ENCODE measurements at regions not wholly inside any gene's neighbourhood (a gene's known extent, or its start where the extent isn't known, plus 50 kb on each side); places are given as distances from the start of the nearest gene placed in this dataset.

- TF ChIP-seq CTCF (conservative IDR thresholded peaks at IDR 0.05; ENCODE audit: low read depth, low read length) (no peak), EZH2 (IDR thresholded peaks at IDR 0.05; ENCODE audit: borderline replicate concordance, low read depth, low read length, poor library complexity, severe bottlenecking) (no peak)
These were observed 128.1 kb downstream of the CTTN start for GRCh38 chr11:70526116-70527045.

Data from A673 (cell line).